22Rv1 (cell line): ENCODE measurements at regions not wholly inside any gene's neighbourhood (a gene's known extent, or its start where the extent isn't known, plus 50 kb on each side); places are given as distances from the start of the nearest gene placed in this dataset.
A peak's percentile ranks its signal among the peaks of the same experiment; 100 is the strongest.

ENCODE experiments used
- ZFX ChIP-seq: fragments of 450-650 bp; IDR thresholded peaks from 2 replicates; pipeline ENCODE4 v1.6.1; 2017; ENCODE audit warnings: antibody characterized with exemption, borderline replicate concordance
- TF ChIP-seq, protein P1 (sequence below): fragments of 450-650 bp; IDR thresholded peaks from 2 replicates; pipeline ENCODE4 v1.5.1; 2017; ENCODE audit warnings: mild to moderate bottlenecking

DNA sequence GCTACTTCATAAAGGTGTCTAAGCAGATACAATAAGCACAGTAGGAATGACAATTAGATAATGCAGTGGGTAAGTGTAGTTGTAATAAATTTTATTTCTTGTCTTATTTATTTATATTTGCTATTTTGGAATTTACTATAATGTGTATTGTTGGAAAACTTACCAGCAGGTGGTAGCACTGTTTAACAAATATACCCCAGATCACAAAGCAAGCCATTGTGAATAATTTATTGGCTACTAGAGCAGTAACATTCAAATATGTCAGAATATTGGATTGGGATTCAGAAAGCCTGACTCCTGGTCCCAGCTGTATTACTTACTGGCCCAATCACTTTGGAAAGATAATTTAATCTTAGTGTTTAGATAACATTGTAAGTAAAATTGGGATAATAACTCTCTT lies 78.0 kb downstream of the ISOC1 start:
- TF ChIP-seq, protein P1, sequence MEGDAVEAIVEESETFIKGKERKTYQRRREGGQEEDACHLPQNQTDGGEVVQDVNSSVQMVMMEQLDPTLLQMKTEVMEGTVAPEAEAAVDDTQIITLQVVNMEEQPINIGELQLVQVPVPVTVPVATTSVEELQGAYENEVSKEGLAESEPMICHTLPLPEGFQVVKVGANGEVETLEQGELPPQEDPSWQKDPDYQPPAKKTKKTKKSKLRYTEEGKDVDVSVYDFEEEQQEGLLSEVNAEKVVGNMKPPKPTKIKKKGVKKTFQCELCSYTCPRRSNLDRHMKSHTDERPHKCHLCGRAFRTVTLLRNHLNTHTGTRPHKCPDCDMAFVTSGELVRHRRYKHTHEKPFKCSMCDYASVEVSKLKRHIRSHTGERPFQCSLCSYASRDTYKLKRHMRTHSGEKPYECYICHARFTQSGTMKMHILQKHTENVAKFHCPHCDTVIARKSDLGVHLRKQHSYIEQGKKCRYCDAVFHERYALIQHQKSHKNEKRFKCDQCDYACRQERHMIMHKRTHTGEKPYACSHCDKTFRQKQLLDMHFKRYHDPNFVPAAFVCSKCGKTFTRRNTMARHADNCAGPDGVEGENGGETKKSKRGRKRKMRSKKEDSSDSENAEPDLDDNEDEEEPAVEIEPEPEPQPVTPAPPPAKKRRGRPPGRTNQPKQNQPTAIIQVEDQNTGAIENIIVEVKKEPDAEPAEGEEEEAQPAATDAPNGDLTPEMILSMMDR: peak; percentile 59
- TF ChIP-seq ZFX: no peak
